Keratinocyte (primary cell): ENCODE measurements at regions not wholly inside any gene's neighbourhood (a gene's known extent, or its start where the extent isn't known, plus 50 kb on each side); places are given as distances from the start of the nearest gene placed in this dataset.

ENCODE experiments used
- DNase-seq: peaks from one replicate; pipeline ENCODE4 v3.0.0-alpha.2; 2011; ENCODE audit warnings: low read depth, missing footprints, low spot score
- FAIRE-seq: peaks from 2 replicates; lab custom pipeline; 2011; peaks lifted over from hg19 to GRCh38; lab: Jason Lieb, UNC
- H2AFZ ChIP-seq: 2 replicates; pipeline ENCODE4 v1.6.0; 2012; ENCODE audit warnings: low read length, control low read depth, inconsistent platforms; ENCODE audit not compliant: control insufficient read depth
- H3K27ac ChIP-seq: 2 replicates; pipeline ENCODE4 v1.5.1; 2011; ENCODE audit warnings: low read length; ENCODE audit not compliant: control insufficient read depth, insufficient read depth
- H3K27me3 ChIP-seq: 3 replicates; pipeline ENCODE4 v1.6.0; 2011; ENCODE audit warnings: low read length; ENCODE audit not compliant: control insufficient read depth, insufficient read depth; ENCODE audit errors: extremely low read depth
- H3K36me3 ChIP-seq, 2 experiments: 2 replicates in 1 of 2; 3 replicates in 1 of 2; pipeline ENCODE4 v1.5.1; 2011; ENCODE audit warnings: low read length in 2 of 2, mild to moderate bottlenecking in 1 of 2; ENCODE audit not compliant: control insufficient read depth in 2 of 2, insufficient read depth in 2 of 2; ENCODE audit errors: extremely low read depth in 1 of 2
- H3K4me1 ChIP-seq: 3 replicates; pipeline ENCODE4 v1.5.1; 2011; ENCODE audit warnings: low read length; ENCODE audit not compliant: control insufficient read depth, insufficient read depth; ENCODE audit errors: extremely low read depth
- H3K4me2 ChIP-seq: 3 replicates; pipeline ENCODE4 v1.6.0; 2011; ENCODE audit warnings: low read depth, low read length; ENCODE audit not compliant: control insufficient read depth, insufficient read depth; ENCODE audit errors: extremely low read depth
- H3K4me3 ChIP-seq, 3 experiments: fragments of 200-600 bp in 1 of 3; sonication (generic) in 1 of 3; 2 replicates in 2 of 3; 3 replicates in 1 of 3; pipeline ENCODE4 v1.5.1; 2011 to 2016; ENCODE audit warnings: low read length in 3 of 3, mild to moderate bottlenecking in 3 of 3, control low read depth in 2 of 3, inconsistent platforms in 1 of 3, low read depth in 1 of 3, mixed read lengths in 1 of 3, mixed run types in 1 of 3, moderate library complexity in 1 of 3; ENCODE audit not compliant: control insufficient read depth in 2 of 3, insufficient read depth in 2 of 3; ENCODE audit errors: extremely low read depth in 1 of 3
- H3K79me2 ChIP-seq: 2 replicates; pipeline ENCODE4 v1.6.0; 2012; ENCODE audit warnings: low read length; ENCODE audit not compliant: control insufficient read depth, insufficient read depth
- H3K9ac ChIP-seq: 3 replicates; pipeline ENCODE4 v1.6.0; 2011; ENCODE audit warnings: low read length; ENCODE audit not compliant: control insufficient read depth, insufficient read depth; ENCODE audit errors: extremely low read depth
- H3K9me1 ChIP-seq: 3 replicates; pipeline ENCODE4 v1.6.0; 2011; ENCODE audit warnings: low read length; ENCODE audit not compliant: control insufficient read depth, insufficient read depth; ENCODE audit errors: extremely low read depth
- H3K9me3 ChIP-seq: 2 replicates; pipeline ENCODE4 v1.5.1; 2012; ENCODE audit warnings: low read depth, low read length; ENCODE audit not compliant: control insufficient read depth
- H4K20me1 ChIP-seq: 3 replicates; pipeline ENCODE4 v1.6.0; 2011; ENCODE audit warnings: low read length; ENCODE audit not compliant: control insufficient read depth, insufficient read depth; ENCODE audit errors: extremely low read depth
- CTCF ChIP-seq, 3 experiments: IDR thresholded peaks in 1 of 3; conservative IDR thresholded peaks in 1 of 3; optimal IDR thresholded peaks in 1 of 3; 2 replicates in 2 of 3; 3 replicates in 1 of 3; pipeline versions ENCODE3 to v1.5.1; 2011; ENCODE audit warnings: low read length in 3 of 3, mild to moderate bottlenecking in 3 of 3, moderate library complexity in 2 of 3, control low read depth in 1 of 3, inconsistent platforms in 1 of 3; ENCODE audit not compliant: insufficient read depth in 2 of 3; ENCODE audit errors: extremely low read depth in 1 of 3
- EZH2 ChIP-seq: IDR thresholded peaks from one replicate; pipeline ENCODE4 v1.6.1; 2012; ENCODE audit warnings: inconsistent platforms, mild to moderate bottlenecking, low read length, moderate library complexity
- dilution Hi-C: fragments of 300-500 bp; cut with MboI; formaldehyde crosslinking; loops from one replicate; pipeline ENCODE4 v1.7.0; 2020; ENCODE audit warnings: low sequenced_read_pairs; ENCODE audit not compliant: extremely low pct_ligation_motif_present

DNA sequence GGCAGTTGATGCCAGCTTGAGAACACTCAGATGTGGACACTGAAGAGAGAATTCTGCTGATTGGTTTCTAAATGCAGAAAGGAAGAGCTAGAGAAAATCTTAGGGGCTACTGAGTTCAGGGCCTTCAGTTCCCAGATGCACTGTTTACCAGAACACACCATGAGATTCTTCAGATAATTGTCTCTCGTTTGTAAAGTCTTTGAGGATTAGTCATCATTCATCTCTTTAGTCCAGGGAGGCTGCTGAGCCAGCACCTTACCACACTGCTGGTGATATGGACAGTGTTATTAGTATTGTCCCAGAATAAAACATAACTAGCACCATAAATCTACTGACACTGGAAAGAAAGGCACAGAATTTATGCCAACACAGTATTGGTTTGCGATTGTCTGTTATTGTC, 690.8 kb upstream of the CELF4 start:
- no peaks in the 10 kb centered on the region for H3K9me3 ChIP-seq
- no peak overlapping the region for H3K9ac ChIP-seq
- no peaks in the 10 kb centered on the region for H4K20me1 ChIP-seq
- no peak overlapping the region for H3K4me3 ChIP-seq
- dilution Hi-C loops = no loop called here
- peak; percentile 83 for FAIRE-seq
- no peak overlapping the region for H3K4me2 ChIP-seq
- no peaks in the 10 kb centered on the region for H3K27me3 ChIP-seq
- H3K36me3 ChIP-seq = no peaks in the 10 kb centered on the region
- no peak overlapping the region for H2AFZ ChIP-seq
- TF ChIP-seq EZH2 (no peak), CTCF (optimal IDR thresholded peaks at IDR 0.05 in 1 of 3, IDR thresholded peaks at IDR 0.05 in 1 of 3, conservative IDR thresholded peaks at IDR 0.05 in 1 of 3; ENCODE audit: extremely low read depth in 1 of 3, insufficient read depth in 2 of 3, low read length in 3 of 3) (no peak)
- no peak for DNase-seq
- H3K27ac ChIP-seq = no peak overlapping the region
- H3K79me2 ChIP-seq = no peaks in the 10 kb centered on the region
- H3K4me1 ChIP-seq = peaks cover 5% of the 10 kb centered on the region
- H3K9me1 ChIP-seq = no peaks in the 10 kb centered on the region

DNA sequence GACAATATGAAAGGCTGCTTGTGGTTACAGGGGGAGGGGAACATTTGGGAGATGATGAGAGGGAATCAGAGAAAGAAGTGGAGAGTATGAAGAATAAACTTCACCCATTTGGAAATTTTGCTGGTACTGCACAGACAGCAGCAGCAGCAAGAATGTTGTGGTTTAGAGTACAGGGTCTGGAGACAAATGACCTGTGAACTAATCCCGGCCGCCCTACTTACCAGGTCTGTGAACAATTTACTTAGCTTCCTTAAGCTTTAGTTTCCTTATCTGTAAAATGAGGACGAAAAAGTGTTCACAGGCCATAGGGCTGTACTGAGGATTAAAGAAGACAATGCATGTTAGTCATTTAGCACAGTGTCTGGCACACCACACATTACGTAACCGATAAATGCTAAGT, 685.4 kb upstream of the CELF4 start:
- no peaks in the 10 kb centered on the region for H3K9me1 ChIP-seq
- H4K20me1 ChIP-seq = no peaks in the 10 kb centered on the region
- H3K4me2 ChIP-seq = no peak overlapping the region
- no peak overlapping the region for H2AFZ ChIP-seq
- H3K27me3 ChIP-seq = no peaks in the 10 kb centered on the region
- no peak for DNase-seq
- H3K4me3 ChIP-seq = no peak overlapping the region
- no peak for FAIRE-seq
- H3K36me3 ChIP-seq = no peaks in the 10 kb centered on the region
- no peak overlapping the region for H3K9ac ChIP-seq
- H3K9me3 ChIP-seq = no peaks in the 10 kb centered on the region
- H3K27ac ChIP-seq = no peak overlapping the region
- TF ChIP-seq EZH2 (no peak), CTCF (optimal IDR thresholded peaks at IDR 0.05 in 1 of 3, IDR thresholded peaks at IDR 0.05 in 1 of 3, conservative IDR thresholded peaks at IDR 0.05 in 1 of 3; ENCODE audit: extremely low read depth in 1 of 3, insufficient read depth in 2 of 3, low read length in 3 of 3) (no peak)
- H3K79me2 ChIP-seq = no peaks in the 10 kb centered on the region
- dilution Hi-C loops = no loop called here
- H3K4me1 ChIP-seq = no peaks in the 10 kb centered on the region
